ENCODE measurements at regions not wholly inside any gene's neighbourhood (a gene's known extent, or its start where the extent isn't known, plus 50 kb on each side); places are given as distances from the start of the nearest gene placed in this dataset.
"Not testable (repeated sequence)": the region's sequence is repeated elsewhere in the genome, so short reads cannot be mapped to it uniquely, and the experiment has no call there.

- no peak for DNase-seq
These were observed 463.2 kb upstream of the RUNX1 start for GRCh38 chr21:35512346-35512745.

GRCh38 chr21:35511696-35512162, 462.6 kb upstream of the RUNX1 start:
- no peak for DNase-seq

GRCh38 chr21:35510957-35511695, 462.0 kb upstream of the RUNX1 start:
- no peak for DNase-seq

- no peak for DNase-seq
These were observed 461.2 kb upstream of the RUNX1 start for GRCh38 chr21:35510294-35510693.

- DNase-seq = peak; percentile 78 to 81
These were observed 460.1 kb upstream of the RUNX1 start for GRCh38 chr21:35509001-35509704.

GRCh38 chr21:35508139-35508888, 459.2 kb upstream of the RUNX1 start:
- DNase-seq = peak; percentile 82 to 88

GRCh38 chr21:35507181-35507759, 458.2 kb upstream of the RUNX1 start:
- DNase-seq = no peak

GRCh38 chr21:35506771-35507170, 457.7 kb upstream of the RUNX1 start:
- DNase-seq = no peak

- DNase-seq = no peak
These were observed 457.2 kb upstream of the RUNX1 start for GRCh38 chr21:35506352-35506751.

GRCh38 chr21:35504951-35505466, 455.9 kb upstream of the RUNX1 start:
- DNase-seq = no peak

- no peak for DNase-seq
These were observed 455.2 kb upstream of the RUNX1 start for GRCh38 chr21:35504277-35504676.

- DNase-seq = peak; percentile 48 to 59
These were observed 454.6 kb upstream of the RUNX1 start for GRCh38 chr21:35503671-35504070.

- no peak for DNase-seq
These were observed 453.7 kb upstream of the RUNX1 start for GRCh38 chr21:35502821-35503220.

GRCh38 chr21:35497522-35497921, 448.4 kb upstream of the RUNX1 start:
- not testable (repeated sequence) for DNase-seq

- peak; percentile 73 to 80 for DNase-seq
These were observed 443.0 kb upstream of the RUNX1 start for GRCh38 chr21:35491920-35492678.

GRCh38 chr21:35491114-35491513, 442.0 kb upstream of the RUNX1 start:
- peak; percentile 19 to 53 for DNase-seq

- DNase-seq = no peak
These were observed 440.4 kb upstream of the RUNX1 start for GRCh38 chr21:35489389-35489980.

GRCh38 chr21:35488946-35489345, 439.8 kb upstream of the RUNX1 start:
- no peak for DNase-seq

GRCh38 chr21:35485364-35485763, 436.3 kb upstream of the RUNX1 start:
- no peak for DNase-seq

GRCh38 chr21:35484851-35485250, 435.7 kb upstream of the RUNX1 start:
- DNase-seq = no peak

- DNase-seq = no peak
These were observed 434.9 kb upstream of the RUNX1 start for GRCh38 chr21:35484032-35484431.

Data from Kasumi-1 (cell line).